WTC11 (cell line): ENCODE measurements at regions not wholly inside any gene's neighbourhood (a gene's known extent, or its start where the extent isn't known, plus 50 kb on each side); places are given as distances from the start of the nearest gene placed in this dataset.

Experiments used
- ATAC-seq: fragments of 200-7000 bp; cut with Tn5 transposase; 2 replicates; pipeline ENCODE4 v1.10.0; 2021; ENCODE audit warnings: mild to moderate bottlenecking, moderate library complexity
- CTCF ChIA-PET: fragments of 300-600 bp; sonication (Branson Sonifier 250); formaldehyde crosslinking; loops from one replicate; lab custom pipeline; 2021; ENCODE audit warnings: antibody characterized with exemption; lab: Charles Lee
- POLR2A ChIA-PET: fragments of 350-600 bp; sonication (Branson Sonifier 250); formaldehyde crosslinking; loops from one replicate; lab custom pipeline; 2021; ENCODE audit warnings: antibody characterized with exemption; lab: Charles Lee
- DNase-seq: peaks from one replicate; pipeline ENCODE4 v3.0.0; 2021; ENCODE audit warnings: low spot score
- H3K27ac Mint-ChIP-seq: 2 replicates; pipeline ENCODE4 v1.8.0; 2021; ENCODE audit warnings: mixed read lengths
- H3K27me3 Mint-ChIP-seq: 2 replicates; pipeline ENCODE4 v1.8.0; 2021; ENCODE audit warnings: low read depth, mild to moderate bottlenecking, moderate library complexity, mixed read lengths
- H3K36me3 Mint-ChIP-seq: 2 replicates; pipeline ENCODE4 v1.8.0; 2021; ENCODE audit warnings: mixed read lengths
- H3K4me1 Mint-ChIP-seq: 2 replicates; pipeline ENCODE4 v1.8.0; 2022; ENCODE audit warnings: mixed read lengths
- H3K4me3 Mint-ChIP-seq: 2 replicates; pipeline ENCODE4 v1.8.0; 2021; ENCODE audit warnings: mild to moderate bottlenecking, moderate library complexity, mixed read lengths
- H3K9me3 Mint-ChIP-seq: 2 replicates; pipeline ENCODE4 v1.8.0; 2021; ENCODE audit warnings: mixed read lengths
- ATF1 ChIP-seq: sonication (generic); formaldehyde crosslinking; IDR thresholded peaks from 2 replicates; pipeline ENCODE4 v1.8.1; 2023; ENCODE audit warnings: mild to moderate bottlenecking, moderate library complexity, missing genetic modification reagents
- CREM ChIP-seq: sonication (generic); formaldehyde crosslinking; IDR thresholded peaks from 2 replicates; pipeline ENCODE4 v1.8.1; 2022; ENCODE audit warnings: mild to moderate bottlenecking, missing genetic modification reagents, moderate library complexity
- FOXP1 ChIP-seq: sonication (generic); formaldehyde crosslinking; IDR thresholded peaks from 2 replicates; pipeline ENCODE4 v1.8.0; 2022; ENCODE audit warnings: missing genetic modification reagents, mild to moderate bottlenecking, moderate library complexity, borderline replicate concordance
- GABPB1 ChIP-seq: sonication (generic); formaldehyde crosslinking; IDR thresholded peaks from 2 replicates; pipeline ENCODE4 v1.8.1; 2023; ENCODE audit warnings: mild to moderate bottlenecking, missing genetic modification reagents
- MXD4 ChIP-seq: fragments of 250-450 bp; sonication (Bioruptor Pico); IDR thresholded peaks from 2 replicates; pipeline ENCODE4 v1.8.0; 2021; ENCODE audit warnings: mild to moderate bottlenecking, moderate library complexity, borderline replicate concordance
- OVOL2 ChIP-seq: fragments of 250-450 bp; sonication (Bioruptor Pico); IDR thresholded peaks from 2 replicates; pipeline ENCODE4 v1.9.0; 2021; ENCODE audit warnings: mild to moderate bottlenecking, borderline replicate concordance
- RELA ChIP-seq: sonication (generic); formaldehyde crosslinking; IDR thresholded peaks from 2 replicates; pipeline ENCODE4 v1.8.1; 2022; ENCODE audit warnings: missing genetic modification reagents, mild to moderate bottlenecking, borderline replicate concordance
- ZNF232 ChIP-seq: sonication (generic); formaldehyde crosslinking; IDR thresholded peaks from 2 replicates; pipeline ENCODE4 v1.8.0; 2022; ENCODE audit warnings: mild to moderate bottlenecking, missing genetic modification reagents
- TF ChIP-seq, protein P1 (sequence below): fragments of 200-600 bp; IDR thresholded peaks from 2 replicates; pipeline ENCODE4 v1.8.0; 2022; ENCODE audit warnings: antibody characterized with exemption
- TF ChIP-seq, protein P2 (sequence below): sonication (generic); formaldehyde crosslinking; IDR thresholded peaks from 2 replicates; pipeline ENCODE4 v1.8.1; 2022; ENCODE audit warnings: mild to moderate bottlenecking, moderate library complexity, missing genetic modification reagents
- TF ChIP-seq, protein P3 (sequence below): sonication (generic); formaldehyde crosslinking; IDR thresholded peaks from 2 replicates; pipeline ENCODE4 v1.8.1; 2023; ENCODE audit warnings: mild to moderate bottlenecking, missing genetic modification reagents, moderate library complexity
- TF ChIP-seq, protein P4 (sequence below): fragments of 250-450 bp; sonication (Bioruptor Pico); IDR thresholded peaks from 2 replicates; pipeline ENCODE4 v1.8.0; 2021; ENCODE audit warnings: mild to moderate bottlenecking
- TF ChIP-seq, protein P5 (sequence below): sonication (generic); formaldehyde crosslinking; IDR thresholded peaks from 2 replicates; pipeline ENCODE4 v1.8.1; 2023; ENCODE audit warnings: mild to moderate bottlenecking, missing genetic modification reagents
- TF ChIP-seq, protein P6 (sequence below): sonication (generic); formaldehyde crosslinking; IDR thresholded peaks from 2 replicates; pipeline ENCODE4 v1.8.1; 2022; ENCODE audit warnings: mild to moderate bottlenecking, missing genetic modification reagents, moderate library complexity, borderline replicate concordance
- TF ChIP-seq, protein P7 (sequence below): fragments of 250-450 bp; sonication (Bioruptor Pico); IDR thresholded peaks from 2 replicates; pipeline ENCODE4 v1.9.0; 2021; ENCODE audit warnings: mild to moderate bottlenecking
- TF ChIP-seq, protein P8 (sequence below): fragments of 250-450 bp; sonication (Bioruptor Pico); IDR thresholded peaks from 2 replicates; pipeline ENCODE4 v1.9.0; 2021; ENCODE audit warnings: mild to moderate bottlenecking
- TF ChIP-seq, protein P9 (sequence below): fragments of 250-450 bp; sonication (Bioruptor Pico); IDR thresholded peaks from 2 replicates; pipeline ENCODE4 v2.1.2; 2022; ENCODE audit warnings: mild to moderate bottlenecking, moderate library complexity

DNA sequence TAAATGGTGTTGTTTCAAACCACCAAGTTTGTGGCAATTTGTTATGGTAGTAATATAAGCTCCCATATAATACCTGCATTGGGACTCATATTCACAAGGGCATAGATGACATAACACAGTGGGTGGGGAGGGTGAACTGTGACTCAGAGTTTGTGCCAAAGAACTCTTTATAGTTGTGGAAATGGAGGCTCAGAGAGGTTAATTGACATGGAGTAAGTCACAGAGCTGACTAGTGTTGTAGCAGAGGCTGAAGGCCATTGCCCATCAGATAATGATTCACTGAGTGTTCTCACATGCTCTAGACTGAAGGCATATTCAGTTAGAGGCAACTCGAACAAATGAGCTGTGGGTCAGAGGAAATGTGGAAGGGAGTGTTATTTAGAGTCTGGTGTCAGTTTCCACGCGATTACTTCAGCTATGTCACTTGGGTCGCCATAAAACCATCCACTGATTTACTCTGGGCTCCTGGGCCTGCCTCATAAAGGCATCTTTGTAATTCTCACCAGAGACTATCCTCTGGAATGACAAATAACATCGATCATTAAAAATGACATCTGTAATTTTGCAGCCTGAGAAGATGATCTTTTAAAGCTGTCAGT lies 264.7 kb downstream of the CCDC85A start:
- no peak for DNase-seq
- ChIA-PET CTCF (interaction anchor here (1.7 kb wide), 1 partner anchor 265 kb away, joined by 9 read pairs; the partner anchor contains the start of gene CCDC85A), POLR2A (interaction anchor here (0.6 kb wide), 1 partner anchor 108 kb away, joined by 3 read pairs; no protein-coding TSS in a partner anchor)
- TF ChIP-seq RELA (no peak), ZNF232 (CRISPR knock-in tag) (no peak), ATF1 (CRISPR knock-in tag) (no peak)
- TF ChIP-seq, protein P1, sequence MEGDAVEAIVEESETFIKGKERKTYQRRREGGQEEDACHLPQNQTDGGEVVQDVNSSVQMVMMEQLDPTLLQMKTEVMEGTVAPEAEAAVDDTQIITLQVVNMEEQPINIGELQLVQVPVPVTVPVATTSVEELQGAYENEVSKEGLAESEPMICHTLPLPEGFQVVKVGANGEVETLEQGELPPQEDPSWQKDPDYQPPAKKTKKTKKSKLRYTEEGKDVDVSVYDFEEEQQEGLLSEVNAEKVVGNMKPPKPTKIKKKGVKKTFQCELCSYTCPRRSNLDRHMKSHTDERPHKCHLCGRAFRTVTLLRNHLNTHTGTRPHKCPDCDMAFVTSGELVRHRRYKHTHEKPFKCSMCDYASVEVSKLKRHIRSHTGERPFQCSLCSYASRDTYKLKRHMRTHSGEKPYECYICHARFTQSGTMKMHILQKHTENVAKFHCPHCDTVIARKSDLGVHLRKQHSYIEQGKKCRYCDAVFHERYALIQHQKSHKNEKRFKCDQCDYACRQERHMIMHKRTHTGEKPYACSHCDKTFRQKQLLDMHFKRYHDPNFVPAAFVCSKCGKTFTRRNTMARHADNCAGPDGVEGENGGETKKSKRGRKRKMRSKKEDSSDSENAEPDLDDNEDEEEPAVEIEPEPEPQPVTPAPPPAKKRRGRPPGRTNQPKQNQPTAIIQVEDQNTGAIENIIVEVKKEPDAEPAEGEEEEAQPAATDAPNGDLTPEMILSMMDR: no peak
- Mint-ChIP-seq H3K36me3 (peaks cover 21% of the 10 kb centered on the region), H3K4me1 (peaks cover 34% of the 10 kb centered on the region), H3K27ac (no peak overlapping the region), H3K9me3 (peaks cover 21% of the 10 kb centered on the region), H3K27me3 (no peaks in the 10 kb centered on the region), H3K4me3 (peak overlapping the region; percentile 22; the same call in 1 of the 2 replicates)
- no peak for ATAC-seq

DNA sequence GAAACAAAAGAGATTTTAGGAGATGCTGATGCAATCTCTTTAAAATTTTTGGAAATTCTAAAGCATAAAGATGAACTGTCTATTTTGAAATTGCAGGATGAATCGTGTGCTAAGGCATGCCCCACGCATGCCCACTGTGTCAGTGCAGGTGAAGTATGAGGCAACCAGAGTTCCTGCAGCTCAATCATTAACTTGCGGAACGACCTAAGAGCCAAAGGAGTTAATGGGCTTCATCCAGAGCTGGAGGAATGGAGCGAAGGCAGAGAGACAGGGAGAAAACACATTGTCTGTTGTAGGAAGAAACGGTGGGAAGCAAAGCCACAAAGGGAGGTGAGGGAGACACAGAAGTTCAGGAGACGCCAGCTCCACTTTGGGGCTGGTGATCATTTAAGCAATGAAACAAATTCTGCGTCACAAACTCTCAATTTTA lies 265.2 kb downstream of the CCDC85A start:
- H3K4me3 Mint-ChIP-seq: peak overlapping the region; percentile 22
- ATAC-seq (peak; percentile 55), DNase-seq (no peak)
- peaks cover 34% of the 10 kb centered on the region for H3K4me1 Mint-ChIP-seq
- H3K27ac Mint-ChIP-seq: peak overlapping the region; percentile 54
- H3K36me3 Mint-ChIP-seq: peaks cover 21% of the 10 kb centered on the region
- POLR2A ChIA-PET: interaction anchor here (0.6 kb wide), 1 partner anchor 109 kb away, joined by 3 read pairs; no protein-coding TSS in a partner anchor
- TF ChIP-seq CREM (no peak), GABPB1 (CRISPR knock-in tag) (peak; percentile 93)
- TF ChIP-seq, protein P2, sequence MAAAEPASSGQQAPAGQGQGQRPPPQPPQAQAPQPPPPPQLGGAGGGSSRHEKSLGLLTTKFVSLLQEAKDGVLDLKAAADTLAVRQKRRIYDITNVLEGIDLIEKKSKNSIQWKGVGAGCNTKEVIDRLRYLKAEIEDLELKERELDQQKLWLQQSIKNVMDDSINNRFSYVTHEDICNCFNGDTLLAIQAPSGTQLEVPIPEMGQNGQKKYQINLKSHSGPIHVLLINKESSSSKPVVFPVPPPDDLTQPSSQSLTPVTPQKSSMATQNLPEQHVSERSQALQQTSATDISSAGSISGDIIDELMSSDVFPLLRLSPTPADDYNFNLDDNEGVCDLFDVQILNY: no peak
- CTCF ChIA-PET: interaction anchor here (1.7 kb wide), 1 partner anchor 266 kb away, joined by 9 read pairs; the partner anchor contains the start of gene CCDC85A
- peaks cover 21% of the 10 kb centered on the region for H3K9me3 Mint-ChIP-seq
- no peaks in the 10 kb centered on the region for H3K27me3 Mint-ChIP-seq

DNA sequence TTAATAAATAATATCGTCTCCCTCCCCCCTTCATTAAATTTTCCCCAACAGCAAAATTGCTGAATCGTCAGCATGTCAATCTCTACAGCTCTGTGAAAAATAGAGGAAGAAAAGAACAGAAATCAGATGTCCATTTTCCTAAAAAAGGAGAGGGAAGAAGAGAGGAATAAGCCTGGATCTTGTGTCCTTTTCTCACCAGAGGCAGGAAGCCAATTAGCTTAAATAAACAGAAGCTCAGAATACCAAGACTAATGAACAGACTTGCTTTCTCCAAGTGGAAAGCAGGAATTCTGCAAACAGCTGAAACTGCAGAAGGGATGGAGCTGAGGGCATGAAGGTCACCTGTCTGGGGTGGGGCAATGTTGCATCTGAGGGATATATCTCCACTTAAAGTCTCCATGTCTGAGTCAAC lies 265.7 kb downstream of the CCDC85A start:
- peak overlapping the region; percentile 54 for H3K27ac Mint-ChIP-seq
- ChIA-PET CTCF (interaction anchor here (1.7 kb wide), 1 partner anchor 266 kb away, joined by 9 read pairs; the partner anchor contains the start of gene CCDC85A), POLR2A (no interaction called here)
- no peaks in the 10 kb centered on the region for H3K27me3 Mint-ChIP-seq
- H3K36me3 Mint-ChIP-seq: peaks cover 21% of the 10 kb centered on the region
- H3K4me3 Mint-ChIP-seq: peak overlapping the region; percentile 22
- peaks cover 34% of the 10 kb centered on the region for H3K4me1 Mint-ChIP-seq
- no peak for DNase-seq
- TF ChIP-seq RELA (no peak), FOXP1 (CRISPR knock-in tag) (no peak), OVOL2 (CRISPR knock-in tag) (no peak), MXD4 (CRISPR knock-in tag) (no peak)
- TF ChIP-seq, protein P3, sequence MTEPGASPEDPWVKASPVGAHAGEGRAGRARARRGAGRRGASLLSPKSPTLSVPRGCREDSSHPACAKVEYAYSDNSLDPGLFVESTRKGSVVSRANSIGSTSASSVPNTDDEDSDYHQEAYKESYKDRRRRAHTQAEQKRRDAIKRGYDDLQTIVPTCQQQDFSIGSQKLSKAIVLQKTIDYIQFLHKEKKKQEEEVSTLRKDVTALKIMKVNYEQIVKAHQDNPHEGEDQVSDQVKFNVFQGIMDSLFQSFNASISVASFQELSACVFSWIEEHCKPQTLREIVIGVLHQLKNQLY (CRISPR knock-in tag): no peak
- TF ChIP-seq, protein P4, sequence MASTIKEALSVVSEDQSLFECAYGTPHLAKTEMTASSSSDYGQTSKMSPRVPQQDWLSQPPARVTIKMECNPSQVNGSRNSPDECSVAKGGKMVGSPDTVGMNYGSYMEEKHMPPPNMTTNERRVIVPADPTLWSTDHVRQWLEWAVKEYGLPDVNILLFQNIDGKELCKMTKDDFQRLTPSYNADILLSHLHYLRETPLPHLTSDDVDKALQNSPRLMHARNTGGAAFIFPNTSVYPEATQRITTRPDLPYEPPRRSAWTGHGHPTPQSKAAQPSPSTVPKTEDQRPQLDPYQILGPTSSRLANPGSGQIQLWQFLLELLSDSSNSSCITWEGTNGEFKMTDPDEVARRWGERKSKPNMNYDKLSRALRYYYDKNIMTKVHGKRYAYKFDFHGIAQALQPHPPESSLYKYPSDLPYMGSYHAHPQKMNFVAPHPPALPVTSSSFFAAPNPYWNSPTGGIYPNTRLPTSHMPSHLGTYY: no peak
- TF ChIP-seq, protein P5, sequence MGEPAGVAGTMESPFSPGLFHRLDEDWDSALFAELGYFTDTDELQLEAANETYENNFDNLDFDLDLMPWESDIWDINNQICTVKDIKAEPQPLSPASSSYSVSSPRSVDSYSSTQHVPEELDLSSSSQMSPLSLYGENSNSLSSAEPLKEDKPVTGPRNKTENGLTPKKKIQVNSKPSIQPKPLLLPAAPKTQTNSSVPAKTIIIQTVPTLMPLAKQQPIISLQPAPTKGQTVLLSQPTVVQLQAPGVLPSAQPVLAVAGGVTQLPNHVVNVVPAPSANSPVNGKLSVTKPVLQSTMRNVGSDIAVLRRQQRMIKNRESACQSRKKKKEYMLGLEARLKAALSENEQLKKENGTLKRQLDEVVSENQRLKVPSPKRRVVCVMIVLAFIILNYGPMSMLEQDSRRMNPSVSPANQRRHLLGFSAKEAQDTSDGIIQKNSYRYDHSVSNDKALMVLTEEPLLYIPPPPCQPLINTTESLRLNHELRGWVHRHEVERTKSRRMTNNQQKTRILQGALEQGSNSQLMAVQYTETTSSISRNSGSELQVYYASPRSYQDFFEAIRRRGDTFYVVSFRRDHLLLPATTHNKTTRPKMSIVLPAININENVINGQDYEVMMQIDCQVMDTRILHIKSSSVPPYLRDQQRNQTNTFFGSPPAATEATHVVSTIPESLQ (CRISPR knock-in tag): no peak
- TF ChIP-seq, protein P6, sequence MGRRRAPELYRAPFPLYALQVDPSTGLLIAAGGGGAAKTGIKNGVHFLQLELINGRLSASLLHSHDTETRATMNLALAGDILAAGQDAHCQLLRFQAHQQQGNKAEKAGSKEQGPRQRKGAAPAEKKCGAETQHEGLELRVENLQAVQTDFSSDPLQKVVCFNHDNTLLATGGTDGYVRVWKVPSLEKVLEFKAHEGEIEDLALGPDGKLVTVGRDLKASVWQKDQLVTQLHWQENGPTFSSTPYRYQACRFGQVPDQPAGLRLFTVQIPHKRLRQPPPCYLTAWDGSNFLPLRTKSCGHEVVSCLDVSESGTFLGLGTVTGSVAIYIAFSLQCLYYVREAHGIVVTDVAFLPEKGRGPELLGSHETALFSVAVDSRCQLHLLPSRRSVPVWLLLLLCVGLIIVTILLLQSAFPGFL (CRISPR knock-in tag): no peak
- TF ChIP-seq, protein P7, sequence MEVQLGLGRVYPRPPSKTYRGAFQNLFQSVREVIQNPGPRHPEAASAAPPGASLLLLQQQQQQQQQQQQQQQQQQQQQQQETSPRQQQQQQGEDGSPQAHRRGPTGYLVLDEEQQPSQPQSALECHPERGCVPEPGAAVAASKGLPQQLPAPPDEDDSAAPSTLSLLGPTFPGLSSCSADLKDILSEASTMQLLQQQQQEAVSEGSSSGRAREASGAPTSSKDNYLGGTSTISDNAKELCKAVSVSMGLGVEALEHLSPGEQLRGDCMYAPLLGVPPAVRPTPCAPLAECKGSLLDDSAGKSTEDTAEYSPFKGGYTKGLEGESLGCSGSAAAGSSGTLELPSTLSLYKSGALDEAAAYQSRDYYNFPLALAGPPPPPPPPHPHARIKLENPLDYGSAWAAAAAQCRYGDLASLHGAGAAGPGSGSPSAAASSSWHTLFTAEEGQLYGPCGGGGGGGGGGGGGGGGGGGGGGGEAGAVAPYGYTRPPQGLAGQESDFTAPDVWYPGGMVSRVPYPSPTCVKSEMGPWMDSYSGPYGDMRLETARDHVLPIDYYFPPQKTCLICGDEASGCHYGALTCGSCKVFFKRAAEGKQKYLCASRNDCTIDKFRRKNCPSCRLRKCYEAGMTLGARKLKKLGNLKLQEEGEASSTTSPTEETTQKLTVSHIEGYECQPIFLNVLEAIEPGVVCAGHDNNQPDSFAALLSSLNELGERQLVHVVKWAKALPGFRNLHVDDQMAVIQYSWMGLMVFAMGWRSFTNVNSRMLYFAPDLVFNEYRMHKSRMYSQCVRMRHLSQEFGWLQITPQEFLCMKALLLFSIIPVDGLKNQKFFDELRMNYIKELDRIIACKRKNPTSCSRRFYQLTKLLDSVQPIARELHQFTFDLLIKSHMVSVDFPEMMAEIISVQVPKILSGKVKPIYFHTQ (CRISPR knock-in tag): no peak
- TF ChIP-seq, protein P8, sequence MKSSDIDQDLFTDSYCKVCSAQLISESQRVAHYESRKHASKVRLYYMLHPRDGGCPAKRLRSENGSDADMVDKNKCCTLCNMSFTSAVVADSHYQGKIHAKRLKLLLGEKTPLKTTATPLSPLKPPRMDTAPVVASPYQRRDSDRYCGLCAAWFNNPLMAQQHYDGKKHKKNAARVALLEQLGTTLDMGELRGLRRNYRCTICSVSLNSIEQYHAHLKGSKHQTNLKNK (CRISPR knock-in tag): no peak
- TF ChIP-seq, protein P9, sequence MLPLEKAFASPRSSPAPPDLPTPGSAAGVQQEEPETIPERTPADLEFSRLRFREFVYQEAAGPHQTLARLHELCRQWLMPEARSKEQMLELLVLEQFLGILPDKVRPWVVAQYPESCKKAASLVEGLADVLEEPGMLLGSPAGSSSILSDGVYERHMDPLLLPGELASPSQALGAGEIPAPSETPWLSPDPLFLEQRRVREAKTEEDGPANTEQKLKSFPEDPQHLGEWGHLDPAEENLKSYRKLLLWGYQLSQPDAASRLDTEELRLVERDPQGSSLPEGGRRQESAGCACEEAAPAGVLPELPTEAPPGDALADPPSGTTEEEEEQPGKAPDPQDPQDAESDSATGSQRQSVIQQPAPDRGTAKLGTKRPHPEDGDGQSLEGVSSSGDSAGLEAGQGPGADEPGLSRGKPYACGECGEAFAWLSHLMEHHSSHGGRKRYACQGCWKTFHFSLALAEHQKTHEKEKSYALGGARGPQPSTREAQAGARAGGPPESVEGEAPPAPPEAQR (CRISPR knock-in tag): no peak
- TF ChIP-seq, all 79 proteins: peak for 0
- ATAC-seq: peak; percentile 61
- H3K9me3 Mint-ChIP-seq: peaks cover 21% of the 10 kb centered on the region
